Cardiac muscle cell (in vitro differentiated cells and primary cell): ENCODE measurements at regions not wholly inside any gene's neighbourhood (a gene's known extent, or its start where the extent isn't known, plus 50 kb on each side); places are given as distances from the start of the nearest gene placed in this dataset.
"Not testable (repeated sequence)": the region's sequence is repeated elsewhere in the genome, so short reads cannot be mapped to it uniquely, and the experiment has no call there.

ENCODE experiments used
- DNase-seq, 2 donors: peaks; one replicate each; pipeline versions ENCODE4 v3.0.0 to v3.0.0-alpha.2; 2010 to 2017; ENCODE audit warnings: low read depth in 1 of 2, low spot score in 1 of 2
- H3K27ac ChIP-seq: fragments of 200-600 bp; sonication (generic); 2 replicates; pipeline ENCODE4 v1.5.1; 2016
- H3K27me3 ChIP-seq: fragments of 200-600 bp; sonication (generic); 2 replicates; pipeline ENCODE4 v1.6.0; 2016; ENCODE audit warnings: control low read depth
- H3K36me3 ChIP-seq: fragments of 200-600 bp; sonication (generic); 2 replicates; pipeline ENCODE4 v1.5.1; 2016; ENCODE audit warnings: control low read depth
- H3K4me1 ChIP-seq: fragments of 200-600 bp; sonication (generic); 2 replicates; pipeline ENCODE4 v1.8.1; 2017; ENCODE audit warnings: low read depth, mild to moderate bottlenecking, mixed run types
- H3K4me3 ChIP-seq: fragments of 200-600 bp; sonication (generic); 2 replicates; pipeline ENCODE4 v1.5.1; 2016; ENCODE audit warnings: mild to moderate bottlenecking
- H3K9me3 ChIP-seq: fragments of 200-600 bp; sonication (generic); 2 replicates; pipeline ENCODE4 v1.5.1; 2017; ENCODE audit warnings: low read depth, mild to moderate bottlenecking, control low read depth
- CTCF ChIP-seq: IDR thresholded peaks from 2 replicates; pipeline ENCODE4 v1.5.1; 2012; ENCODE audit warnings: low read depth, mild to moderate bottlenecking, low read length

GRCh38 chr7:83814480-83814879 lies 165.5 kb upstream of the SEMA3E start:
- Histone ChIP-seq H3K36me3 (no peaks in the 10 kb centered on the region), H3K27ac (no peak overlapping the region), H3K4me1 (no peaks in the 10 kb centered on the region), H3K27me3 (no peaks in the 10 kb centered on the region), H3K9me3 (no peaks in the 10 kb centered on the region), H3K4me3 (no peak overlapping the region)
- no peak for DNase-seq
- no peak for TF ChIP-seq CTCF

- H3K4me1 ChIP-seq, H3K27me3 ChIP-seq, H3K4me3 ChIP-seq, H3K9me3 ChIP-seq, H3K27ac ChIP-seq, H3K36me3 ChIP-seq, DNase-seq: not testable (repeated sequence)
Measured at GRCh38 chr7:83812563-83812962, 163.6 kb upstream of the SEMA3E start.

- H3K36me3 ChIP-seq: no peaks in the 10 kb centered on the region
- H3K9me3 ChIP-seq: no peaks in the 10 kb centered on the region
- H3K4me3 ChIP-seq: no peak overlapping the region
- no peak for DNase-seq
- H3K27ac ChIP-seq: no peak overlapping the region
- no peaks in the 10 kb centered on the region for H3K4me1 ChIP-seq
- no peaks in the 10 kb centered on the region for H3K27me3 ChIP-seq
- no peak for TF ChIP-seq CTCF
Measured at GRCh38 chr7:83808982-83809381, 160.0 kb upstream of the SEMA3E start.

- no peak for TF ChIP-seq CTCF
- H3K4me3 ChIP-seq: no peak overlapping the region
- H3K27ac ChIP-seq: no peak overlapping the region
- no peaks in the 10 kb centered on the region for H3K9me3 ChIP-seq
- no peaks in the 10 kb centered on the region for H3K27me3 ChIP-seq
- H3K36me3 ChIP-seq: no peaks in the 10 kb centered on the region
- H3K4me1 ChIP-seq: no peaks in the 10 kb centered on the region
- no peak for DNase-seq
Measured at GRCh38 chr7:83807774-83808173, 158.8 kb upstream of the SEMA3E start.

- Histone ChIP-seq H3K4me3 (no peak overlapping the region), H3K27ac (no peak overlapping the region), H3K4me1 (no peaks in the 10 kb centered on the region), H3K36me3 (no peaks in the 10 kb centered on the region), H3K27me3 (no peaks in the 10 kb centered on the region), H3K9me3 (no peaks in the 10 kb centered on the region)
- TF ChIP-seq CTCF: no peak
- DNase-seq: no peak
Measured at GRCh38 chr7:83806538-83806937, 157.6 kb upstream of the SEMA3E start.

- Histone ChIP-seq H3K27me3 (no peaks in the 10 kb centered on the region), H3K27ac (no peak overlapping the region), H3K4me3 (no peak overlapping the region), H3K4me1 (no peaks in the 10 kb centered on the region), H3K36me3 (no peaks in the 10 kb centered on the region), H3K9me3 (no peaks in the 10 kb centered on the region)
- no peak for TF ChIP-seq CTCF
- no peak for DNase-seq
Measured at GRCh38 chr7:83799333-83799732, 150.4 kb upstream of the SEMA3E start.
